ENCODE measurements at regions not wholly inside any gene's neighbourhood (a gene's known extent, or its start where the extent isn't known, plus 50 kb on each side); places are given as distances from the start of the nearest gene placed in this dataset.
"Not testable (repeated sequence)": the region's sequence is repeated elsewhere in the genome, so short reads cannot be mapped to it uniquely, and the experiment has no call there.

GRCh38 chr3:110494728-110495127 is 576.9 kb upstream of the NECTIN3 start:
- no peak for ATAC-seq

GRCh38 chr3:110495201-110495927 is 576.3 kb upstream of the NECTIN3 start:
- no peak for ATAC-seq

GRCh38 chr3:110504401-110504800 is 567.2 kb upstream of the NECTIN3 start:
- ATAC-seq = no peak

DNA sequence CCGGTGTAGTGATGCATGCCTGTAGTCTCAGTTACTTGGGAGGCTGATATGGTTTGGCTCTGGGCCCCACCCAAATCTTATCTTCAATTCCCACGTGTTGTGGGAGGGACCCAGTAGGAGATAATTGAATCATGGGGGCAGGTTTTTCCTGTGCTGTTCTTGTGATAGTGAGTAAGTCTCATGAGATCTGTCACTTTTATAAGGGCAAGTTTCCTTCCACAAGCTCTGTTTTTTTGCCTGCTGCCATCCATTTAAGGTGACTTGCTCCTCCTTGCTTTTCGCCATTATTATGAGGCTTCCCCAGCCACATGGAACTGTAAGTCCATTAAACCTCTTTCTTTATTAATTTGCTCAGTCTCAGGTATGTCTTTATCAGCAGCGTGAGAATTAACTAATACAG is 566.7 kb upstream of the NECTIN3 start:
- no peak for ATAC-seq

GRCh38 chr3:110506890-110507289 is 564.7 kb upstream of the NECTIN3 start:
- ATAC-seq = no peak

DNA sequence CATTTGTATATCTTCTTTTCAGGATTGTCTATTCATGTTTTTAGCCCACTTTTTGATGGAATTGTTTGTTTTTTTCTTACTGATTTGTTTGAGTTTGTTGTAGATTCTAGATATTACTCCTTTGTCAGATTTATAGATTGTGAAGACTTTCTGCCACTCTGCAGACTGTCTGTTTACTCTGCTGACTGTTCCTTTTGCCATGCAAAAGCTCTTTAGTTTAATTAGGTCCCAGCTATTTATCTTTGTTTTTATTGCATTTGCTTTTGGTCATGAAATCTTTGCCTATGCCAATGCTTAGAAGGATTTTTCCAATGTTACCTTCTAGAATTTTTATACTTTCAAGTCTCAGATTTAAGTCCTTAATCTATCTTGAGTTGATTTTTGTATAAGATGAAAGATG is 564.0 kb upstream of the NECTIN3 start:
- not testable (repeated sequence) for ATAC-seq

DNA sequence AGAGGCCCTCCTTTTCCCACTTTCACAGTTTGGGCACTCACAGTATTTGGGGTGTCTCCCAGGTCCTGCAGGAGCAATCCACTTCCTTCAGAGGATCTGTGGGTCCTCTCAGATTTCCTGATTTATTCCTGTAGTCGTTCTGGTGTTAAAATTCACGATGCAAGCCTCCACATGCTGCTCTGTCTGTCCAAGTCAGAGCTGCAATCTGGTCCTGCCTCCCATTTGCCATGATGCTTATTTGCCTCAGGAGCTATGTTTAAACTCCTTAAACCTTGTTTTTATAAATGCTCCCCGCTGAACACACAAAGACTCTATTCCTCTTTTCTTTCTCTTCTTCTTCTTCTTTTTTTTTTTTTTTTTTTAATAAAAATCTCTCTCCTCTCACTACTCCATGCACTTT is 558.7 kb upstream of the NECTIN3 start:
- no peak for ATAC-seq

GRCh38 chr3:110518031-110518430 is 553.6 kb upstream of the NECTIN3 start:
- ATAC-seq = no peak

DNA sequence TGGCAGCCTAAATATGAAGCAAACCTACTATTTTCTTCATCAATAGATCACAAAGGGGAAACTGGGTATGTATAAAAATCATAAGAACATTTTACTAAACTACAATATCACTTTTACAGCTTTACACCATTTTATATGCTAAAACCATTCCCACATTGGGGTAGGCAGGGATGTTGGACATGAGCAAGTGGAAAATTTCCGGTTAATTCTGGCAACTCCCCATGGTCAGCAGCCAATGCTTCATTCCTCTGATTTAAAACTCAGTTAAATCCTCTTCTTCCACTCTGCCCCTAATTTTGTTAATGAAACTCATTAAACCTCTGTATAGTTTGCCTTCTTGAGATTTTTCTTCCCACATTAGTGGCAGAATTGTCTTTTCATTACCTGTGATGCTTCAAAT is 552.5 kb upstream of the NECTIN3 start:
- ATAC-seq = no peak

DNA sequence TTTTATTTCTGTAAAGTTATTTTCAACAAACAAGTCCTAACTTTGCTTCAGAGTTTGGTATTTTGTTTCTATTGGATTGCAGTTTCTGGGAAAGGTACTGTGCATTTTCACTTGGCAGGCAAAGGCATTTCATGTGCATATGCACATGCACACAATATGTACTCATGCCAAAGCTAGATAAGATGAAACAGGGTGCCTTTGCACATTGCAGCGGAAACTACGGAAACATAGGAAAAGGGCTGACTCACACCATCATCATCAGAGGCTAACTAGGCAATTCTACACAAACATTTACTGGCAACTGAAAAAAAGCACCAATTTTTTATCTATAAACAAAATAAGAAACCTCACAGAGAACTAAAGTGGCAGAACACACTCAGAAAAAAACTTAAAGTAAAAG is 550.6 kb upstream of the NECTIN3 start:
- ATAC-seq = no peak

DNA sequence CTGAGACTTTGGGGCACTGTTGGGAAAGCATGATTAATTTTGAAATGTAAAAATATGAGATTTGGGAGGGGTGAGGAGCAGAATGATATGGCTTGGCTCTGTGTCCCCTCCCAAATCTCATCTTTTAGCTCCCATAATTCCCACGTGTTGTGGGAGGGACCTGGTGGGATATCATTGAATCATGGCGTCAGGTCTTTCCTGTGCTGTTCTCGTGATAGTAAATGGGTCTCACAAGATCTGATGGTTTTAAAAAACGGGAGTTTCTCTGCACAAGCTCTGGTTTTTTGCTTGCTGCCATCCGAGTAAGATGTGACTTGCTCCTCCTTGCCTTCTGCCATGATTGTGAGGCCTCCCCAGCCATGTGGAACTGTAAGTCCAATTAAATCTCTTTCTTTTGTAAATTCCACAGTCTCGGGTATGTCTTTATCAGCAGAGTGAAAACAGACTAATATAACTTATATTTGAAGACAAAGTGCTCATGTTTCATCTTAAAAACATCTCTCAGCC is 546.0 kb upstream of the NECTIN3 start:
- not testable (repeated sequence) for ATAC-seq

- ATAC-seq = no peak
Measured at GRCh38 chr3:110526777-110527727, 544.6 kb upstream of the NECTIN3 start.

DNA sequence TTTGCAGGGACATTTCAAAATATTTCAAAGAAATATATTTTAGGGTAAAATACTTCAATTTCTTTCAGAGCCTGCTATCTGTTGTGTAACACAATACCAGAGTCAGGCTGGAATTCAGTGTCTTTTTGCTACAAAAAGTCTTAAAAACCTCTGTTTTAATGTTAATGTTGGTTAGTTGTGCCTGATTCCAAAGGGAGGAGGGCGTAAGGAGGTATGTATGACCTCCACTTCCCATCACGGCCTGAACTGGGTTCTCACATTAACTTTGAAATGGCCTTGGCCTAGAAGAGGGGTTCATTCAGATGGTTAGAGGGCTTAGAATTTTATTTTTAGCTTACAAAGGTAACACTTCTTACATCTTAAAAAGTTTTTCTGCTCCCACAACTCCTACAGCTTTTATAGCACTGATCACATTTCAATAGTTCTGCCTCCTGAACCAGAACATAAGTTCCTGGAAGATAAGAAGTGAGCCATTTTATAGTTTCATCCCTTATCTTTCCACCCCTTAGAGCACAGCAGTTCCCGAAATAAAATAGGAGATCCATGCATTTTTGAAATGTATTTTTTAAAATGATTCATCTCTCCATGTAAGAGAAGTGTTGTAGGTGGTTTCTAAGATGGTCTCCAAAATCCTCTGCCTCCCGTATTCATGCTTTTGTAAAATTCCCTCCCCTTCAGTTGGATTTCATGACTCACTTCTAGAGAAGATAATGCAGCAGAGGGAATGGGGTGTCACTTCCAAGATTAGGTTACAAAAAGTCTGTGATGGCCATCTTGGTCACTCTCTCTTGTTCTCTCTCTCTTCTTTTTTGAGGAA is 543.1 kb upstream of the NECTIN3 start:
- ATAC-seq = no peak

- no peak for ATAC-seq
Measured at GRCh38 chr3:110530902-110531301, 540.7 kb upstream of the NECTIN3 start.

DNA sequence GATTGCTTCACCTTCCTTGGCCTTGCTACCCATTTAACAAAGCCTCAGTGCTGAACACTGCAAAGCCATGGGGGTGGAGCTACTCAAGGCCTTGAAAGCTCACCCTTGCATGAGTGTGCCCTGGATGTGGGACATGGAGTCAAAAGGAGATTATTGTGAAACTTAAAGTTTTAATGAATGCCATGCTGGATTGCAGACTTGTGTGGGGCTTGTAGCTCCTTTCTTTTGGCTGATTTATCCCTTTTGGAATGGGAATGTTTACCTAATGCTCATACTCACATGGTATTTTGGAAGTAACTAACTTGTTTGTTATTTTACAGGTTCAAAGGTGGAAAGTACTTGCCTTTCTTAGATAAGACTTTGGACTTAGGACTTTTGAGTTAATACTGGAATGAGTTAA is 538.5 kb upstream of the NECTIN3 start:
- no peak for ATAC-seq

- ATAC-seq = no peak
Measured at GRCh38 chr3:110542552-110543150, 529.0 kb upstream of the NECTIN3 start.

GRCh38 chr3:110544730-110545129 is 526.9 kb upstream of the NECTIN3 start:
- ATAC-seq = no peak

- ATAC-seq = no peak
Measured at GRCh38 chr3:110550511-110550910, 521.1 kb upstream of the NECTIN3 start.

DNA sequence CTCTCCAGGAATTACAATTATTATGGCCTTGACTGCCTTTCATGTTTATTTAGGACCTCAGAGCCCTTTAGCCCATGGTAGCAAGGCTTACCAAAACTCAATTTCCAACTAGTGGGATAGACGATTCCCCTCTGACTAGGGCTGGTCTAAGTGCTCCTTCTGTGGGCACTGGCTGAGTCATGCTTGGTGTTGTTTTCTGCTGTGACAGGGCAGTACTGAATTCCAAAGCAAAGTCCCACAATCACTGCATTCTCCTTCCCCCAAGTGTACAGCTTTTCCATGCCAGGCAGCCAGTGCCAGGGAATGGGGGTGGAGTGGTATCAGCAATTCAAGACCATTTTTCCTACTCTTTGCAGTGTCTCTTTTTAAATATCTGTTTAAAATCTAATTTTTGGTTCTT is 509.0 kb upstream of the NECTIN3 start:
- ATAC-seq = no peak

DNA sequence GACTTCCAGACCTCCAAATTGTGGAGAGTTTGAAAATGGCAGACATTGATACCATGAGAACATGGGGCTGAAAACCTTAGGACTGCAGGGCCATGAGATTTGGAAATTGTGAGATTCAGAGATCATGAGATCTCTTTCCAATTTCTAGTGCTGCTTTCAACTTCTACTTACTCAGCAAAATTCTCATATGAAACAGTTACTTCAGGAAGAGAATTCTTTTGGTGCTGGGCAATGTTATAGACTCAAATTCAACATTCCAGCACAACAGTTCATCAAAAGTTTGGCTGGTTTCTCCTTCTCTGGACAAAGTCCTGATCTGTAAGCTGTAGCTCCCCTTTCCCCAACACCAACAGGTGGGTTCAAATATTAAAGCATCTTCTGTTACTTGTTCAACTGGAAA is 506.9 kb upstream of the NECTIN3 start:
- no peak for ATAC-seq

GRCh38 chr3:110567029-110567428 is 504.6 kb upstream of the NECTIN3 start:
- ATAC-seq = no peak

- no peak for ATAC-seq
Measured at GRCh38 chr3:110568246-110568645, 503.4 kb upstream of the NECTIN3 start.
